CD4-positive, alpha-beta T cell treated with Interleukin-6 for 4 hours (primary cell): ENCODE measurements at regions not wholly inside any gene's neighbourhood (a gene's known extent, or its start where the extent isn't known, plus 50 kb on each side); places are given as distances from the start of the nearest gene placed in this dataset.

Source experiments
- DNase-seq: peaks from one replicate; pipeline ENCODE4 v3.0.0-alpha.2; 2020; ENCODE audit warnings: mixed read lengths

GRCh38 chr5:36355516-36355915 is 53.8 kb upstream of the RANBP3L start:
- no peak for DNase-seq

DNA sequence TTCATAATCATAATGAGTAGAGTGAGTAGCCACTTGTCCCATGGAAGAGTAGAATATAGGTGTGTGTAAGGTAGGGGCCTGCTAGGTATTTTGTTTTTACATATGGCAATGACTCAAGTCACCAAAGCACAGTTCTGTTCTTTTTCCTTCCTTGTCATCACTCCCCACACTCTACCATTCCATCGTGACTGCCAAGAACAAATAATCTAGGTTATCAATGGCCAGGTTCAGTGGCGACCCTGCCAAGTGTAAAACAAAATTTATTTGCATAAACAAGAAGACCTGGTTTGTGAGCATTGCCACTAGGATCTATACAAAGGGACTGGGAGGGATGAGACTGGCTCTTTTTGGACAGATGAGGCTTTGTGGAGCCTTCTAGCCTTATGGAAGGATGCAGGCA is 55.2 kb upstream of the RANBP3L start:
- no peak for DNase-seq

DNA sequence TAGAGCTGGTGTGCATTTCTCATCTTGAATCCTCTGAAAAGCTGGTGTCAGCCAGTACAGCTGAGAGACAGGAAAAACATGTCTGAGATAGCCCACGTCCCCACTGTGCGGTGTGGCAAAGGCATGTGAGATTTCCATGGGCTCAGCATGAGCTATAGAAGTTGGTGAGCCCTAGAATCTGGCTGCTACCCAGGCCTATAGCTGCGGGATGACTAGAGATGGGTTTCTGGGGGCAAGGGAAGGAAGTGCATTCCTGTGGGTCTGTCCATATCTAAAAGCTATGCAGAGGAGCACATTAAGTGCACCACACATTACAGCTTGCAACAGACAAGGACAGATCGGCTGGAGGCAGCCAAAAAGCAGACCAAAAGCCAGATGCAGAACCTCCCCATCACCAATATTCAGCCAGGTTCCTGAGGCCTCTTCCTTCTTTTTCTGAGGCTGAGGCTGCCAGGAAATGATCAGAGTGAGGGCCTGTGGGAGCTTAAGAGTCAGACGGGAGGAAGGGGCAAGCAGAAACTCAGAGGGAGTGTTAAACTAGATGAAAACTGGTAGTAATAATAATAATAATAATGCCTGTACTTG is 55.8 kb upstream of the RANBP3L start:
- no peak for DNase-seq

DNA sequence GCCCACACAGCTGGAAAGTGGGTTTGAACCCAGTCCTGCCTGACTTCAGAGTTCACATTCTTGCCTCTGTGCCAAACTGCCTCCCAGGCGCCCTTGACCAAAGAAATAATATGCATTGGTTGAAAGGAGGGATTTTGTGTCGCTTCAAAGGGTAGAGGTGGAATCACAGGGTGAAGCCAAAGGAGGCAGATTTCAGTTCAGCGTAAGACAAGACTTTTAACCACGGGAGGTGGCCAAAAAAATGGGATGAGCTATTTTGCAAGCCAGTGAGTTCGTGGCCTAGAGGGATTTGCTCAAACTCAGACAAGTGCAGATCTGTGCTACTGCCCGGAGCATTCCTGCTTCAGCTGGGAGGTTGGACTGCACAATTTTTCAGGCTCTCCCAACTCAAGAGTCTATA is 57.6 kb upstream of the RANBP3L start:
- DNase-seq: no peak

- no peak for DNase-seq
Measured at GRCh38 chr5:36360307-36360706, 58.6 kb upstream of the RANBP3L start.

- no peak for DNase-seq
Measured at GRCh38 chr5:36363101-36363500, 61.4 kb upstream of the RANBP3L start.

GRCh38 chr5:36363744-36364143 is 62.0 kb upstream of the RANBP3L start:
- DNase-seq: no peak

GRCh38 chr5:36364473-36364872 is 62.8 kb upstream of the RANBP3L start:
- no peak for DNase-seq

DNA sequence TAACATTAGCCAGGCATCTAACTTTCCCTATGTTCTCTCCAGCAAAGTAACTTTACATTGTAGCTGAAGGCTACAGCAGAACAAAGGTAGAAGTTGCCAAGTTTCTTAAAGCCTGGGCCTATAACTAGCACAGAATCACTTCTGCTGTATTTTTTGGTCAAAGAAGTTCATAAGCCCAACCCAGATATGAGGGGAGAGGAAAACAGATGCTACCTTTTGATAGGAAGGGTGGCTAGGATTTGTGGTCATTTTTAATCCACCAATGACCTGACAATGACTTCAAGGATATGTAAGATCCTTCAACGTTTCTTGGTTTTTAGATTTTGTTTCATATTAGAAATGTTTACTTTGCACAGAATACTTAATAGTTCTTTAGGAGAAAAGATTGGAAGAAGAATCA is 64.2 kb upstream of the RANBP3L start:
- DNase-seq: no peak

- DNase-seq: no peak
Measured at GRCh38 chr5:36366883-36367282, 65.2 kb upstream of the RANBP3L start.

DNA sequence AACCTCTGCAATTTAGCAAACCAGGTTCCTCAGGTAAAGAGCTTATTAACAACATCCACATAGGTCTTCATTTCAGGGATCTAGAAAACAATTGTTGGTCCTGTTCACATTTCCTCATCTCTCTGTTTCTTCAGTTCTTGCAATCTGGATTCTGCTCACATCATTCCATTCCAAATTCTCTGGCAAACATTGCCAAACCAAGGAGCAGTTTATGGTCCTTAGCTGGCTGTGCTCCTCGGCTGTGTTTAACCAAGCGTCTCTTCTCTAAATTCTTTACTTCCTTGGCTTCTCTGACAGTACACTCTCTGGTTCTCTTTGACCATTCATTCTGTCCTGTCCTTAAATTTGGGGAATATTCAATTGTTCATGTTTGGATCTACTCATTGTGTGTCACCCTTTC is 65.8 kb upstream of the RANBP3L start:
- no peak for DNase-seq

DNA sequence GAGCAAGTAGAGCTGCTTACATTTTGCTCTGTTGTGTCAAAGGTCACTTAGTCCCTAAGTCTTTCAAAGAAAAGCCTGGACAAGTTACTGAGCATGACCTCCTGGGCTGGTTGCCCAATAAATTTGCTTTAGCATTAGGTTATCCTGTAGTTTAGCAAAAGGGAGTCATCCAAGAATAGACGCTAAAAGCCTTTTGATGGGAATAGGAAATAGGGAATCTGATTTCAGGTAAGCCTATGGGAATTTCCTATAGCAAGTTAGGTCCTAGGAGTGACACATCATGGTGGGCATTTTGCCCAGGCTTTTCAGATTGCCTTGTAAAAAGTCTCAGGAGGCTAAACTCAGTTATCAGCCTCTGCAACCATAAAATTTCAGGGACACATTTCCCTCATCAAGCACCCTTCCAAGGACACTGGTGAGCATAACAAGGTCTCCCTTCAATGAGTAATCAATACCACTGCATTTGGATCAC is 67.6 kb upstream of the RANBP3L start:
- DNase-seq: no peak

DNA sequence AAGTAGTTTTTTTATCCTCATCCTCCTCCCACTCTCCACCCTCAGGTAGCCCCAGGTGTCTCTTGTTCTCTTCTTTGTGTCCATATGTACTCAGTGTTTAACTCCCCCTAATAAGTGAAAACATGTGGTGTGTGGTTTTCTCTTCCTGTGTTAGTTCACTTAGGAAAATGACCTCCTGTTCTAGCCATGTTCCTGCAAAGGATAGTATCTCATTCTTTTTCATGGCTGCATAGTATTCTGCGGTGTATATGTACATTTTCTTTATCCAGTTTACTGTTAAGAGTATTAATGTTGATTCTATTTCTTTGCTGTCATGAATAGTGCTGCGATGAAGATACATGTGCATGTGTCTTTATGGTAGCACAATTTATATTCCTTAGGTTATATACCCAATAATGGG is 68.4 kb upstream of the RANBP3L start:
- no peak for DNase-seq

DNA sequence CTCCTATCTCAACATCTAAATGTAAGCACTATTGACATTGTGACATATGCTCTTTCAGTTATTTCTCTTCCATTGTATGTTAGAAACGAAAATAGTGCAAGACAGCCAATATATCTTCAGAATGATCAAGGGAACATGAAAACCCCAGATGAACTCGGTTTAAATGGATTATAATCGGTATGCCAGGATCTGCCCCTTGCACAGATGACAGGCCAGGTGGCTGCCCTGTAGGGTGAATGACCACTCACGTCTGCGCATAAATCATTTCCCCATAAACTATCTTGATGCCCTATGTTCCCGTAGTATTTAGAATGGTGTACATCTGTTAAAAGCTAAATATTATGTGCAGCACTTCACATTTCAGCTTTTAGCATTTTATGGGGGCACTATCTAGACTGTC is 69.7 kb upstream of the RANBP3L start:
- DNase-seq: no peak

GRCh38 chr5:36373527-36374086 is 71.9 kb upstream of the RANBP3L start:
- no peak for DNase-seq

DNA sequence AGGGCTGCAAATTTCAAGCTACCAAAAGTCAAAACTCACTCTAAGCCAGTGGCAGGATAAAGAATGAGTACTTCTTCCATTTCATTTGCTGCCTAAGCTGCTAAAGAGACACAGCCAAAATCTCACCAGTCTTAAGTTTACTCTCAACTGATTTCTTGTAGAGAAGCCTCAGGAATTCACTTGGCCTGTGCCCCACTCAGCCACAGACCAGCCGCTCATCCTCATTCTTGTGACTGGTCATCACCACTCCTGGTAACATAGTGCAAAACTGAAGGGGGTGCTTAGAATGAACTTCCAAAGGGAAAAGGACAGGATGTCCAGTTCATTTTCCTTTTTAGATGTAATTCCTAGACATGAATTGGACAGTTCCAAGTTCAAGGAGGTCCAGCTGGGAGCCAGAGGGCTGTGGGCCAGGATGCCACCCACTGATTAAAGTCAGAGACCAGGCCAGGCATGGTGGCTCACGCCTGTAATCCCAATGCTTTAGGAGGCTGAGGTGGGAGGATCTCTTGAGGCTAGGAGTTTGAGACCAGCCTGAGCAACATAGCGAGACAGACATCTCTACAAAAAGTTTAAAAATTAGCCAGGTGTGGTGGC is 72.7 kb upstream of the RANBP3L start:
- DNase-seq: no peak

DNA sequence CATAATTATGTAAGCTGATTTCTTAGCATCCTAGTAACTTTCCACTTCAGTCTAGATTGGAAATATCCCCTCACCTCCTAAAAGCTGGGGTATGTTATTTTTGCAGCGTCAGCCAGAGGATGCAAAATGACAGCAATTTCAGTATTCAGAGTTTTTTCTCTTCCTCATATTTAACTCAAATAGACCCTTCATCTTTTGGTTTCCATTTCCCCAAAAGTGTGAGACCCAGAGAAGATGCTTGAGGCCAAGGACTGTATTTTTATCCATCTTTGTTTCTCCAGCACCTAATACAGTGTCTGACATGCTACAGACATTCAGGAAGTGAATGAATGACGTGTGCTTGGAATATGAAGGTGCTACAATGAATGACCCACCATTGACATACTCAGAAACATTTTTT is 75.5 kb upstream of the RANBP3L start:
- DNase-seq: no peak

DNA sequence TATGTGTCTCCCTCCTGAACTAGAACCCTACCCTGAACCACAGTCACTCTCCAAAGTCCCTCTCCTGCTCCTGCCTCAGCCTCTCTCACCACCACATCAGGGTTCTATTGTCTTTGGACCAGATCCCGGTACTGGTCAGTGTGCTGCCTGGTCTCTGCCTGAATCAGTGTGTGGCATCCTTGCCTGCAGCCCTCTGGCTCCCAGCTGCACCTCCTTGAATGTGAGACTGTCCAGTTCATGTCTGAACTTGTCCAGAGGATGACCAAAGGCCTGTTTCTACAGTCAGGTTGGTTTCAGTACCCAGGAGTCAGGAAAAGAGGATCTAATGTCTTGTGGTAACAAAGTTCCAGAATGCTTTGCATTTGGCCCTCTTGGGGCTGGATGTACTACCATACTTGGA is 76.8 kb upstream of the RANBP3L start:
- DNase-seq: no peak

DNA sequence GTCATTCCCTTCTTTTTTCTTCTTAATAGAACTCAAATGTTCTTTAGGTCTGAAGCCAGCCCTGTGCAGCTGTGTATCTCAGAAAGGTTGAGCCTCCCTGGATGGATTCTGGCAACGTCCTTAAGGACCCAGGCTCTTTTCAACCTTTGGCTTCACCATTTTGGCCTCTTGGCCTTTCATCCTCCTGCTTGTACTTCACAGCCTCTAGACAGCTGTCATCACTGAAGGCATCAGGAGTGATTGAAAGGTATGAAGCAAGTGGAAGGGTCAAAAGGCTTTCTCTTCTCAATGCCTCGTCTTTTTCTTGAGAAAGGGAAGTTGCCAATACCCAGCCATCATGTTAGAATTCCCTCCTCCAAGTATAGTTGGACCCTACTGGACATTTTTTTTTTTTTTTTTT is 81.2 kb upstream of the RANBP3L start:
- DNase-seq: no peak

GRCh38 chr5:36383942-36384341 is 82.2 kb upstream of the RANBP3L start:
- DNase-seq: no peak

GRCh38 chr5:36384845-36385244 is 83.1 kb upstream of the RANBP3L start:
- no peak for DNase-seq

- DNase-seq: no peak
Measured at GRCh38 chr5:36385495-36385894, 83.8 kb upstream of the RANBP3L start.

GRCh38 chr5:36388288-36388687 is 86.6 kb upstream of the RANBP3L start:
- no peak for DNase-seq

DNA sequence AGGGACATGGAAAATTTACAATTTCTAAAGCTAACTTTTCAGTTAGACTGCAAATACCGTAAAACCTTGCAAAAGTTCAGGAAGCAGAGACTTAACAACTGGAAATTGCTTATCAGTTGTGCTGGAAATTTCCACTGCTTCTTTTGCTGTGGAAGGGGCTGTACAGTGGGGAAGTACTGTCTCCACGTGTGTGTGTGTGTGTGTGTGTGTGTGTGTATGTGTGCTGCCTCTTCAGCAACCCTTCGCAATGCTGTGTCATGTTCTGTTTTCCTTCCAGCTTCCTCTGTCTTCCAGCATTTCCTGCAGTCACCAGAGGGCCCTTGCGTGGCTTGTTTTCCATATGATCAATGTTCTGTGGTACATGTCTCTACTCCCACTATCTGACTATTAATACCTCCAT is 87.5 kb upstream of the RANBP3L start:
- DNase-seq: no peak

- no peak for DNase-seq
Measured at GRCh38 chr5:36390640-36391039, 88.9 kb upstream of the RANBP3L start.
